ENCODE measurements at regions not wholly inside any gene's neighbourhood (a gene's known extent, or its start where the extent isn't known, plus 50 kb on each side); places are given as distances from the start of the nearest gene placed in this dataset.
"Not testable (repeated sequence)": the region's sequence is repeated elsewhere in the genome, so short reads cannot be mapped to it uniquely, and the experiment has no call there.

DNA sequence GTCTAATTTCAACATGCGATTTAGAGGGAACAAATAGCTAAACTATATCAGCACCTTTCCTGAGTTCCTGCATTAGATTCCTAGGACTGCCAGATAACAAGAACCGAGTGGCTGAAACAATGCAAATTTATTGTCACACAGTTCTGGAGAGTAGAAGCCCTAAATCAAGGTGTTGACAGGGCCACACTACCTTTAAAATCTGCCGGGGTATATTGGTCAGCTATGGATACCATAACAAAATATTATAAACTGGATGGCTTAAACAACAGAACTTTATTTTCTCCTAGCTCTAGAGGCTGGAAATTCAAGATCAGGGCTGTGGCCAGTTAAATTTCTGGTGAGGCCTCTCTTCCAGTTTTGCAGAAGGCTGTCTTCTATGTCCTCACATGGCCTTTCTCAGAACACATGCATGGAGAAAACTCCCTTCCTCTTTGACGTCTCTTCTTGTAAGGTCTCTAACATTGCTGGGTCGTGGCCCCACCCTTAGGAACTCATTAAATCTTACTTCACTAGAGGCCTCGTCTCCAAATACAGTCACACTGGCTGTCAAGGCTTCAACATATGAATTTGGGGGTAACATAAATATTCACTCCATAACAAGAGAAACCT, 144.3 kb downstream of the FCRL5 start:
- DNase-seq = peak; percentile 27 to 76

DNA sequence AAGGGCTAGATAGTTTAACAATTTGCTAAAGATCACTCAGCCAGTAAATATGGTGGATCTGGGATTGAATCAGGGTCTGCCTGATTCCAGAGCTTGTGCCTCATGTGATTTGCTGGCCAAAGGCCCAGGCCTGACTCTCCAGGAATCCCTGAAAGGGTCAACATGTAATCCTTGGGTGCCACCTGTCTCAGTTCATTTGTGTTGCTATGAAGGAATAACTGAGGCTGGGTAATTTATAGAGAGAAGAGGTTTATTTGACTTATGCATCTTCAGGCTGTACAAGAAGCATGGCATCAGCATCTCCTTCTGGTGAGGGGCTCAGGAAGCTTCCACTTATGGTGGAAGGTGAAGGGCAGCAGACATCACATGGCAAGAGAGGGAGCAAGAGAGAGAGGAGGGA, 144.9 kb downstream of the FCRL5 start:
- DNase-seq = no peak

DNA sequence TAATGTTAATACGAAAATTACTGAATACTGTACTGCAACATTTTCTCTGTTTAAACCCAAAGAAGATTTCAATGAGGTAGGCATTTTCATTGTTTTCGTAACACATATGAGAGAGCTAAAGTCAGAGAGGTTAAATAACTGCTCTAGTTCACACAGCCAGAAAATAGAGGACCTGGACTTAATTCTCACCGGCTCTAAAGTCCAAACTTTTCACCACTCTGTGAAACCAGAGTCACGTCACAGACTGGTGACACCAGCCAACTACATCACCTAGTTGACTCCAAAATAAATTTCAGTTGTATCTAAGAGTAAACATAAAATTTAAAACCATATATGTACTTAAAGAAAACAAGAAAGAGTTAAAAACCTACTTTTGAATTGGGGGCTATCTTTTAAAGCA, 146.7 kb downstream of the FCRL5 start:
- DNase-seq = no peak

DNA sequence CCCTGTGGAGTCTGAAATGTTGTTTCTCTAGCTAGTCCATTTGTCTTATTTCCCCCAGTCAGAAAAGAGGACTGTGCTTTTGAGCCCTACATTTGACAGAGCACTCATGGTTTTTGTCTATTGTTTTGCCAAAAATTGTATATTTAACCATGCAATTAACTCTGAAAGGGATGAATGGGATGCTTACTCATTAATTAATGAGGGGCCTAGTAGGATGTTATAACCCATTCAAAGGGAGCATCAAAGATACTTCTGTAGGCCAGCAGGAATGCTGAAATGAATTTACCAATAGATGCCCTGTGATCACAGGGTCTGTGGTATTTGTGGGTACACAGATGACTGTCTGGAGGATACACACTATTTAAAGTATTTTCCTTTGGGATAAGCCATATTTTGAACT, 147.7 kb downstream of the FCRL5 start:
- DNase-seq = no peak

DNA sequence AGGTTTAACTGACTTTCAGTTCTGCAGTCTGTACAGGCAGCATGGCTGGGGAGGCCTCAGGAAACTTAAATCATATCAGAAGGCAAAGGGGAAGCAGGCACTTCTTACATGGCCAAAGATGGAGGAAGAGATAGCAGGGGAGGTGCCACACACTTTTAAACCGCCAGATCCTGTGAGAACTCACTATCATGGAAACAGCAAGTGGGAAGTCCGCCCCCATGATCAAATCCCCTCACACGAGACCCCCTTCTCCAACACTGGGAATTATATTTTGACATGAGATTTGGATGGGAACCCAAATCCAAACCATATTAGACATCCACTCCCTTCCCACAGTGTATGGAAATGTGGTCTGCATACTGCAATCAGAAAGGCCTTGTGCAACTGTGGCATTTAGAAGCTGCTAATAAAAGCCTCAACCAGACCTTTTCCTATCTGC, 148.2 kb downstream of the FCRL5 start:
- peak; percentile 45 to 49 for DNase-seq

DNA sequence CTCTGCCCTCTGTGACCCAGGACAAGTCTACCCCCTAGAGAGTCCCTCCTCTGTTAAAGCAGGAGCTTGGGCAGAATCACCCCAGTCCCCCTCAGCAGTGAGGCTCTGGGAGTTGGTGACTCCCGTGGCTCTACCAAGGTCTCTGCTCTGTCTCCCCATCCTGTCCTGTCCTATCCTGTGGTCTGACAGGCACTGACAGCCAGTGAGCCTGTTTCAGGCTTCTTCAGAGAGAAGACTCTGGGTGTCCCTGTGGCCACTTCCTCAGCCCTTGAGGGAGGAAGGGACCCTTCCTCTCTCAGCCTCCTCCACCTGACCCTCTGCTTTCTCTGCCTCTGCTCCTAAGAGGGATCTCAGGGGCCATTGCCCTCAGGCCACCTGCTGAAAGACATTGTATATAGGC, 148.7 kb downstream of the FCRL5 start:
- DNase-seq = no peak

DNA sequence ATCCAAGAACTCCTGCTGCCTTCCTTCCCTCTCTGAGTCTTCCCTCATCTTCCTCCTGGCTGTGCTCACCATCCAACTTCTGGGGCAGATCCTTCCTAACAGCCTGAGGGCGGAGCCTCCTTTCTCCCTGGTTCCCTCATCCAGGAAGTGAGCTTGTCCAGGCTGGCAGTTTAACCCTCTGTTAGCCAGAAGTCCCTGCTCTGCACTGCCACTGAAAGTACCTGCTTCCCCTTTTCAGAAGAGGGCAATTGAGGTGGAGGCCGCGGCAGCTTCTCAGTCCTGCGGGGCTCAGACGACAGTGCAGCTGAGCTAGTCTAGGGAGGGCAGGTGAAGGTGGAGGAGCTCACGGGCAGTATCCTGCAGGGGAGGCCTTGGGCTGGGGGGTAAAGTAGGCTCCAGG, 149.1 kb downstream of the FCRL5 start:
- peak; percentile 34 to 49 for DNase-seq

DNA sequence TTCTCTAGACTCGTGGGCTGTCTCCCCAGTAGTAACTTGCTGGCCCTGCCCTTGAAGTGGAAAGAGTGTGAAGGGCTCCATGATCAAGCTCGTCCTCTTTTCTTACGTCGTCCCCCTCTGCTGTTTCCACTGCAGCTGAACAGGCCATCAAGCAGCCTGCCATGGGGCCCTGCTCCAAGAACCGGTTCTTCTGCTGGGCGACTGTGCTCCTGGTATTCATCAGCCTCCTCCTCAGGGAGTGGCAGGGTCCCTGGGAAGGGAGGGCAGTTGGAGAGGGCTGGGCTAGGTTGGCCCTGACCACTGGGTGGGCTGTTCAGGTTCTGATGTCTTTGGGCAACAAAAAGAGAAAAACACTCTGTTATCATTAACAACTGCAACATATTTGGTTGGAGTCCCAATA, 151.5 kb downstream of the FCRL5 start:
- no peak for DNase-seq

DNA sequence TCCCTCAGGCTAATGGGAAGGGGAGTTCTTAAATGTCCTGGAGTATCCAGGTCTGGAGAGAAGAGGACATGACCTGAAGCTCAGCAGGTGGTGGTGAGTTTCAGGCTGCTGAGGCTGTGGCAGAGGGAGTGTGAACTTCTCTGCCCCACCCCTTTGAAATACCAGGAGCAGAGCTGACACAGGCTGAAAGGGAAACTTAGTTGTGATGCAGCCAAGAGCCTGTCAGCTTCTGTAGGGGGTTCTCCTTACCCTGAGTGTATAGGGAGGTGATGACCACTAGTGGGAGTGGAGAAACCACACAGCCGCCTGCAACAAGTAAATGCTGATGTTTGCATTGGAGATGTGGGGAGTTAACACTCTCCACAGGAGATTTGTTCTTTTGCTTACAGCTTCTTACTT, 152.3 kb downstream of the FCRL5 start:
- peak; percentile 50 to 67 for DNase-seq

DNA sequence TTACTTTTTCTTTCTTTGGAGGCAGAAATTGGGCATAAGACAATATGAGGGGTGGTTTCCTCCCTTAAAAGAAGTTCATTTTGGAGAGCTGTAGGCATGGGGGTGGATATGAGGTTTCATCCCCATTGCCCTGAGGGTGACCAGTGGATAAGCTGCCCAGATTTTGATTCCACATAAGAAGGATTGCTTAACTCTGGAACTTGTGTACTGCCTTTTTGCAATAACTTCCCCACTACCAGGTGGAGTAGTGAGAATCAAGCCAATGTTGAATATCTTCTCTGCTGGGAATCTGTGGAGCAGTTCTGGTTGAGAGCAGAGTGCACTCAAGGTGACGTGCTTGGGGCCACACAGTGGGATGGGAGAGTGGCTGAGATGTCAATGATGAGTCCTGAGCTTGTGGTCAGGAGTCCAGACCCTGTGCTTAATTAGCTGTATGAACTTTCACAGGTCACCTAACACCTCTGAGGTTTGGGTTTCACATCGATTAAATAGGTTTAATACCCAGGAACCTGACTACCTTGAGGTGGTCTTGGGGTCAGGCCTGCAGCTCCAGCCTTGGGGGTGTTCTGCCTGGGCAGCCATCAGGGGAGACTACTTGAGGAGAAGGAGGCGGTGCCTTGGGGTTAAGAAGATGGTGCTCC, 152.9 kb downstream of the FCRL5 start:
- DNase-seq = no peak

DNA sequence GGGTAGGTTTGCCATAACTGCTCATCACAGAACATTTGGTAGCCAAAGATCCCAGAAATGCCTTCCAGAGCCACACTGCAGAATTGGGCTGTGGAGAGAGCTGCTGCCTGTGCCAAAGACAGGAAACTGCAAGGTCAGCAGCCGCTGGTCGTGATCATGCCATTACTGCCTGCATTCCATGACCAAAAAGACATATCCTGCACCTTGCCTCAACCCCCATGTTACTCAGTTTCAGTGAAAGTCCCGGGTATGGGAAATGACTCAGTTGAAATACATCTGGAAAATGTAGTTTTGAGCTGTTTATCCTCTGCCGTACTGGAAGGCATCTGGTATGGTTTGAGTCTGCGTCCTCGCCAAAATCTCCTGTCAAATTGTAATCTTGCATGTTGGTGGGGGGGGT, 161.7 kb downstream of the FCRL5 start:
- DNase-seq = no peak

DNA sequence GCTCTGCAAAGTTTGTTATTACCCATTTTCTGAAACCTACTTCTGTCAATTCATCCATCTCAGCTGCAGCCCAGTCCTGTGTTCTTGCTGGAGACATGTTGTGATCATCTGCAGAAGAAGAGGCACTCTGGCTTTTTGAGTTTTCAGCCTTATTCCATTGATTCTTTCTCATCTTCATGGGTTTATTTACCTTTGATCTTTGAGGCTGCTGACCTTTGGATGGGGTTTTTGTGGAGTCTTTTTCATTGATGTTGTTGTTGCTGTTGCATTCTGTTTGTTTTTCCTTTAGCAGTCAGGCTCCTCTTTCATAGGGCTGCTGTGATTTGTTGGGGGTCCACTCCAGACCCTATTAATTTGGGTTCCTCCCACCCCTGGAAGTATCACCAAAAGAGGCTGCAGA, 164.3 kb downstream of the FCRL5 start:
- no peak for DNase-seq

DNA sequence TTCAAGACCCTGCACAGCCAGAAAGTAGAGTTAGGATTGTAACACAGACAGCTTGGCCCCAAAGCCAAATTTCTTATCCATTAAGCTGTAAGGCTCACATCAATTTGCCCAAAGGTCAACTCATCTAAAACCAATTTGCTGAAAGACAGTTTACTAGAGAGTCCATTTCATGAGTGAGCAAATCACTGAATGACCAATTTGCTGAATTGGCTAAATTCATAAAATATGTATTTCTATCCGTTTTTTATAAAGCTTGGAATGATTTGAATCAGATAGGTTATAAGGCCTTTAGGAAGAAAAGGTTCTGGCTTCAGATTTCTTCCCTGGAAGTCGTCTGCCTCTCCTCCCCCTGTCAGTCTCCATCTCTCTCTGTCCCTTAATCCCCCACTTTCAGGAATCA, 168.1 kb downstream of the FCRL5 start:
- DNase-seq = no peak

DNA sequence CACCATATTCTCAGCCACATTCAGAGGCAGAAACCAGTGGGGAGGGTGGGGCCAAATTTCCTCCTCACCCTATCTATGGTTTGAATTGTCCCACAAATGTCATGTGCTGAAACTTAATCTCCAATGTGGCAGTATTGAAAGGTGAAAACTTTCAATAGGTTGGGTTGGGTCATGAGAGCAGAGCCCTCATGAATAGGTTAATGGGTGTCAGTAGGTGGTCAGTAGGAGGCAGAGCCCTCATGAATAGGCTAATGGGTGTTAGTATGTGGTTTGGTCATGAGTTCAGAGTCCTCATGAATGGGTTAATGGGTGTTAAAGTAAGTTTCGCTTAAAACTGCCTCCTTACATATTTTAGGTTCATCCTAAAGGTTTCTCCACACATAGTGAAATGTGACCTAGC, 170.0 kb downstream of the FCRL5 start:
- DNase-seq = no peak

DNA sequence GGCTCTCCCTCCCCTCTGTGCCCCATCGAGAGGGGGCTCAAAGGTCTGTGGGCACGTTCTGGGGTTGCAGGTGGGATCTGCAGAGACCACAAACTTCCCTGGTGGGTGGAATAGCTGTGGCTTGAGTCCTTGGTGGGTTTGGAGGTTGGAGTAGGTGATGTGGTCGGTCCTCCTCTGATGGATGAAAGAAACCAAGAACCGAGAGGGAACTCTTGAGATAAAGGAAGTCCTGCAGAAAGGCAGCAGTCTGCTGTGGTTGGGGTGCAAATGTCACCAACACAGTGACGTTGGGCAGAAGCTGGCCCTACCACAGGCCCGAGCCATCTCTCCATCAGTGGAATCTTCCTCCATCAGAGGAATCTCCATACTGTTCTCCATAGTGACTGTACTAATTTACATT, 171.8 kb downstream of the FCRL5 start:
- DNase-seq = no peak

DNA sequence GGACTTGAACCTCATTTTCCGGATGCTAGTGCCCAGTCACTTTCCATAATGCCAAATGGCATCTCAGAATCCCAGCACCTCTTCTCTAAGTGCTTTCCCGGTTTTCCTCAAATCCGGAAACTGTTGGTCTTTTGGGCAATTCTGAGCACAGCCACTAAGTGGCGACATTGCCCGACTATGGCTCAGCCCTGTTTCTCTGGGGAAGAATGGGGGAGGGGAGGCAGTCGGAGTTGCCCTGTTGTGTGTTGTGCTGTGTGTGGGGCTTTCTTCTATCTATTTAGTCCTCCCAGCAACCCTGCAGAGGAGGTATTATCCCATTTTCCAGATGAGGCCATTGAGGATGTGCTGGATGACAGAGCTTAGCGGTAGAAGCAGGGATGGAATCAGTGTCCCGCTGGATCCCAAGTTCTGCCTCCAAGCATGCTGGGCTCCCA, 175.0 kb downstream of the FCRL5 start:
- DNase-seq = peak; percentile 40 to 49

DNA sequence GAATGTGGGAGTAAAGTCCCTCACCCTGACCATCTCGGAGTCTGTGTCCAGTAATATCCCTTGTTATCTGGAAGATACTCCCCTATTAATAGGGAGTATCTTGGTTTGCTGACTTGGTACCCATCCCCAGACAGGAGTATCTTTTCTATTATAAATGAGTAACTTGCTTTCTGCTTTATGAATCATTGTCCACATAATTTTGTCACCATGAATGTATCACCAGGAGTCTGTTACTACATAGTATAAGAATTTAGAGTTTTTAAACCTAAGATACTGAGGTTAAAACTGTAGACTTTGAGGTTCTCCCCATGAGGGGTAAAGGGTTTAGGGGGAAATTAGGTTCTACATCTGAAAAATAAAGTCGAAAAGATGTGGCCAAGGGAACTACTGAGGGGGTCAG, 175.6 kb downstream of the FCRL5 start:
- no peak for DNase-seq

DNA sequence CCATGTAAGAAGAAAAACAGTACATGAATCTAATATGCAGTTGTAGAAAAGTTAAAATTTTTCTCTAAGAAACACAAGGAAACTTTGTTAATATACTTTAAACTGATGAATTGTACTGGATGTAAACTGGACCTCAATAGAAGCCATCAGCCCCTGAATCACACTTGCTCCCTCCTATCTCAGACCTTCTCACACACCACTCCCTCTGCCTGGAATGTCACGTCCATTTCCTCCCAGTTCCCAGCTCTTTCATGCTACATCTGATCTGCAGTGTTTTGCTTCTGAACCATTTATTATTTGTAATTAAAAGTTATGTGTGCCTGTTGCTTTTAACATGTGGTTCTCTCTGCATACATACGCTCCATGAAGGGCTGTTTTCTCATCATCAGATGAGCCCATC, 180.0 kb downstream of the FCRL5 start:
- not testable (repeated sequence) for DNase-seq

DNA sequence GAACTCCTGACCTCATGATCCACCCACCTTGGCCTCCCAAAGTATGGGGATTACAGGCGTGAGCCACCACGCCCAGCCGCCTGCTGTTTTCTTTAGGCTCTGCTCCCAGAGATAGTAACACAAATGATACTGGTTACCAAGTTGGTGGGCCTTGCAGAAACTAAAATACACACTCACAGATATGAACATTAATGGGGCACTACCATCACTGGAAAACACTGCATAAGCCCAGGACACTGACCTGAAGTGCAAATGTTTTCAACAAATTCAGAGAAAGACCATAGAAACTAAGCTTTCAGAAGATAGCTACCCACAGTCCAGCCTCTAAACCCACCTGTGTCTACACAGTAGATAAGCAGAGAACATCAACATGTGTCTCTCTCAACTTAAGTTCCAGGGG, 180.5 kb downstream of the FCRL5 start:
- DNase-seq = no peak

DNA sequence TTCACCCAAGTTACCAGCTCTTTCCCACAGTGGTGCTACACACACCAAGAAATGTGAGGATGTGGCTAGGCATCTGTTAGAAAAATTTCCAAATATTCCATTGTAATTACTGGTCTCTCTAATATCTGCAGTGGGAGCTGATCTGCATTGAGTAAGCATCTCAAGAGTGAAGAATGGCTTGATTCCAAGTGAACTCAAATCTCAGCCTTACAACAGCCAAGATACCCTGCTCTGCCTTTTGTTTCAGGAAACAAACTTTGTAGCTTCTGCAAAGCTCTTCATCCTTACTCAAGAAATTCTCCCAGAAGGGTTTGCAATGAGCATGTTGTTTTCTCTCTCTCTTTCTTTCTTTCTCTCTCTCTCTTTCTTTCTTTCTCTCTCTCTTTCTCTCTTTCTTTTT, 181.1 kb downstream of the FCRL5 start:
- DNase-seq = no peak

DNA sequence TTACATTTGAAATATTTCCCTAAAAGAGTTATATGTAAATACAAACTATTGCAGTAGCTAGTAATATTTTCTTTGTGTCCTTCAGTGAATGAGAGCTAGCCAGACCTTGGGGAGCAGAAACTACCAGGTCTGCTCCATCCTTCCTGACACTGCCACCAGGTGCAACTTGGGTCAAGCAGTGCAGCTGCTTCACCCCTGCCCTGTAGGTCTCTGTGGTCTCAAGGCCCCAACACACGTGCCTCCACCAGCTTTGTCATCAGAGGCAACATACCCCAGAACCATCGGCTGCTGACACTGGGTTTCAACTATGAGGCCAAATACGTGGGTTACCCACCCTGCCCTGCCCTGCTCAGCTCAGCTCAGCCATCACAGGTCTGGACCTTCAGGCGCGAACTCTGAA, 181.6 kb downstream of the FCRL5 start:
- DNase-seq = no peak

DNA sequence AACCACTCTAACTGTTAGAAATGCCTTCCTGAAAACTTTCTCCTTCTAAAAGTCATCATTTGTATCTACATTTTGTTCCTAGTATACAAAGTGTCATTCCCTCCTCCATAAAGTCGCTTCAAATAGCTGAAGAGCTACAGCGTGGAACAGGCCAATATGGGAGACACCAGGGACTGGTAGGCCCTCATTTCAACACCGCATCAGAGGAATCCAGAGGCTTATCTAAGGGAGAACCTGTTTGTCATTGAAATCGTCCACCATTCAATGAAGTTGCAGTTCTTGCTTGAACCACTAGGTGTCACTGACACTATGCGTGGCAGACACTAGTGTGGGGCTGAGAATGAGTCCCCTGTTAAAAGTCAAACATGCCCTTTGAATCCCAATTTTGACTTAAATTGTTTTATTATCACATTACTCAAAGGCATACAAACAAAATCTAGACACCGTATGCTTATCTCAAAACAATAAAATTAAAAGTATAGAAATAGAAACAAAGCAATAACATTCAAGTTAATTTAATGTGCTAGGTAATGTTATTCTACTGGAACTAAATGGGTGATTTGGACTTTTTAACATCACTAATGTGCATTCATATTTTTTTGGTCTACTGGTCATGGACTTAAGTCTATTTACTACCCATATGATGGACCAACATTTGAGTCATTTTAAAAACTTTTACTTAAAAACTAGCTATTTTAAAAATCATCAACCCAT, 182.3 kb downstream of the FCRL5 start:
- peak; percentile 61 to 74 for DNase-seq

DNA sequence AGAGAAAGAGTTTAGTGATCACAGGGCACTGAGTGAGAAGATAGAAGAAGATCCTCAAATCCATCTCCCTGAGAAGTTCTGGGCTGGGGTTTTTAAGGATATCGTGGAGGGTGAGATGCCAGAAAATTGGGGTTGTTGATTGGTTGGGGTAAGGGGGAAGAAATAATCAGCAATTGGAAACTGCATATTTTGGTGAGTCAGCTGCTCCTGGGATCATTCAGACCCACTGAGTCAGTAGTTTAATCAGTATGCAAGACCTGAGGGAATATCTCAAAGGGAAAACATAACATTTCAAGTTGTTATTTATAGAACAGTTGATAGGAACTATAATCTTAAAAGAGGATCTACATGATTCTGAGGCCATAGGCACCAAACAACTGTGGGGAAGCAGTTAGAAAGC, 183.4 kb downstream of the FCRL5 start:
- DNase-seq = peak in 1 of 2 donors; percentile 16

DNA sequence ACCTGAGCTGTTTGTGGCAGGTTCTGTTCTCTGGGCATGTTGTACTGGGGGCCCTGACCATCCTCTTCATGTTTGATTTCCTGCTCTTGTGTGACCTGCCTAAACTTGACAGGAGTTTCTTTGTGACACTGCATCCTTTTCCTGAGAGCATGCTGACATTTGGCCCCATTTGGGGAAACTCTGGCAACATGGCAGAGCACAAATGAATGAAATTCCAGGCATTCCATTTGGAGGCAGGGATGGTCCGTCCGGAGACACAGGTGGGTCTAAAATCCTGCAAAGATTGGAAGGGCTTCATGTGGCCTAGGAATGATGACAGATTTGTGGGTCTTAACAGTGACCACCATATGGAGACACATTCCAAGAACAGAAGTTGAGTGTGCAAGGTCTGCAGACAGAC, 184.0 kb downstream of the FCRL5 start:
- DNase-seq = no peak
